ENCODE measurements at regions not wholly inside any gene's neighbourhood (a gene's known extent, or its start where the extent isn't known, plus 50 kb on each side); places are given as distances from the start of the nearest gene placed in this dataset.
"Not testable (repeated sequence)": the region's sequence is repeated elsewhere in the genome, so short reads cannot be mapped to it uniquely, and the experiment has no call there.

DNA sequence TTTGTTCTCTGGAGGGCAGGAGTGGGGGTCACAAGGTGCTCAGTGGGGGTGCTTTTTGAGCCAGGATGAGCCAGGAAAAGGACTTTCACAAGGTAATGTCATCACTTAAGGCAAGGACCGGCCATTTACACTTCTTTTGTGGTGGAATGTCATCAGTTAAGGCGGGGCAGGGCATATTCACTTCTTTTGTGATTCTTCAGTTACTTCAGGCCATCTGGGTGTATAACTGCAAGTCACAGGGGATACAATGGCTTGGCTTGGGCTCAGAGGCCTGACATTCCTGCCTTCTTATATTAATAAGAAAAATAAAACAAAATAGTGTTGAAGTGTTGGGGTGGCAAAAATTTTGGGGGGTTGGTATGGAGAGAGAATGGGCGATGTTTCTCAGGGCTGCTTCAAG, 841.8 kb downstream of the SLITRK5 start:
- not testable (repeated sequence) for TF ChIP-seq POLR2A (IDR thresholded peaks at IDR 0.05; ENCODE audit: low read depth, low read length); CTCF (conservative IDR thresholded peaks at IDR 0.05; ENCODE audit: low read depth, low read length); CEBPB (IDR thresholded peaks at IDR 0.05; ENCODE audit: low read depth, low read length); SMC3 (IDR thresholded peaks at IDR 0.05; ENCODE audit: low read depth, low read length); MXI1 (IDR thresholded peaks at IDR 0.05; ENCODE audit: borderline replicate concordance, low read depth, low read length); USF2 (IDR thresholded peaks at IDR 0.05; ENCODE audit: low read depth, low read length); RFX5 (IDR thresholded peaks at IDR 0.05; ENCODE audit: low read depth, low read length); RAD21 (IDR thresholded peaks at IDR 0.05; ENCODE audit: low read length); BHLHE40 (IDR thresholded peaks at IDR 0.05; ENCODE audit: low read depth, low read length); RCOR1 (IDR thresholded peaks at IDR 0.05; ENCODE audit: insufficient replicate concordance, low read length); MAZ (IDR thresholded peaks at IDR 0.05; ENCODE audit: borderline replicate concordance, low read depth, low read length); CHD1 (IDR thresholded peaks at IDR 0.05; ENCODE audit: low read depth, low read length)

Data from IMR-90 (cell line).